ENCODE measurements at regions not wholly inside any gene's neighbourhood (a gene's known extent, or its start where the extent isn't known, plus 50 kb on each side); places are given as distances from the start of the nearest gene placed in this dataset.

GRCh38 chr15:92336419-92336987 lies 57.2 kb upstream of the ST8SIA2 start:
- no peak overlapping the region for H3K4me3 ChIP-seq (ENCODE audit: control insufficient read depth, low read depth, low read length)
- no peak for DNase-seq (ENCODE audit: low read depth)
- TF ChIP-seq CTCF (conservative IDR thresholded peaks at IDR 0.05; ENCODE audit: control insufficient read depth, insufficient read depth, low read depth, low read length), result no peak

GRCh38 chr15:92339361-92339760 lies 54.3 kb upstream of the ST8SIA2 start:
- no peak for TF ChIP-seq CTCF (conservative IDR thresholded peaks at IDR 0.05; ENCODE audit: control insufficient read depth, insufficient read depth, low read depth, low read length)
- H3K4me3 ChIP-seq (ENCODE audit: control insufficient read depth, low read depth, low read length), result no peak overlapping the region
- DNase-seq (ENCODE audit: low read depth), result no peak
